Liver (tissue), 8 donors: ENCODE measurements at regions not wholly inside any gene's neighbourhood (a gene's known extent, or its start where the extent isn't known, plus 50 kb on each side); places are given as distances from the start of the nearest gene placed in this dataset.
"Not testable (repeated sequence)": the region's sequence is repeated elsewhere in the genome, so short reads cannot be mapped to it uniquely, and the experiment has no call there.

Source experiments
- DNase-seq: peaks from one replicate; pipeline ENCODE4 v3.0.0-alpha.2; 2017; ENCODE audit warnings: low spot score
- H3K27ac ChIP-seq, 2 donors: one replicate each; pipeline ENCODE4 v1.7.0; 2013; ENCODE audit warnings: inconsistent platforms in 2 of 2, low read length in 2 of 2, control low read depth in 1 of 2, low read depth in 1 of 2, mild to moderate bottlenecking in 1 of 2
- H3K27me3 ChIP-seq, 4 donors: one replicate each; pipeline versions ENCODE4 v1.6.1 to v1.7.0; 2013; ENCODE audit warnings: low read length in 3 of 4, inconsistent platforms in 1 of 4, mild to moderate bottlenecking in 1 of 4, moderate library complexity in 1 of 4; ENCODE audit not compliant: control insufficient read depth in 4 of 4, insufficient read depth in 4 of 4
- H3K36me3 ChIP-seq, 4 donors: one replicate each; pipeline versions ENCODE4 v1.6.1 to v1.7.0; 2013; ENCODE audit warnings: low read length in 3 of 4, mild to moderate bottlenecking in 3 of 4, low read depth in 1 of 4, moderate library complexity in 1 of 4; ENCODE audit not compliant: control insufficient read depth in 4 of 4, insufficient read depth in 3 of 4
- H3K4me1 ChIP-seq, 4 donors: one replicate each; pipeline versions ENCODE4 v1.6.1 to v1.7.0; 2013; ENCODE audit warnings: low read length in 3 of 4, mild to moderate bottlenecking in 3 of 4, moderate library complexity in 1 of 4; ENCODE audit not compliant: control insufficient read depth in 4 of 4, insufficient read depth in 4 of 4
- H3K4me3 ChIP-seq, 3 donors: one replicate each; pipeline versions ENCODE4 v1.6.1 to v1.7.0; 2013; ENCODE audit warnings: low read length in 3 of 3, control low read depth in 1 of 3, low read depth in 1 of 3, mild to moderate bottlenecking in 1 of 3
- H3K9ac ChIP-seq, 2 donors: one replicate each; pipeline ENCODE4 v1.7.0; 2013; ENCODE audit warnings: low read length in 2 of 2, mild to moderate bottlenecking in 2 of 2, moderate library complexity in 2 of 2, control low read depth in 1 of 2, low read depth in 1 of 2
- H3K9me3 ChIP-seq, 4 donors: one replicate each; pipeline versions ENCODE4 v1.6.1 to v1.7.0; 2013; ENCODE audit warnings: low read length in 3 of 4; ENCODE audit not compliant: control insufficient read depth in 4 of 4
- ATF3 ChIP-seq: IDR thresholded peaks from 2 replicates; pipeline ENCODE4 v1.6.1; 2016; ENCODE audit warnings: antibody characterized with exemption
- EGR1 ChIP-seq, 2 donors: IDR thresholded peaks; 2 replicates each; pipeline ENCODE4 v1.6.1; 2016 to 2018; ENCODE audit warnings: antibody characterized with exemption in 2 of 2, low read depth in 2 of 2
- FOXA1 ChIP-seq: IDR thresholded peaks from 2 replicates; pipeline ENCODE4 v1.6.1; 2016; ENCODE audit warnings: antibody characterized with exemption
- FOXA2 ChIP-seq: IDR thresholded peaks from 2 replicates; pipeline ENCODE4 v1.6.1; 2016; ENCODE audit warnings: antibody characterized with exemption
- GABPA ChIP-seq, 2 donors: IDR thresholded peaks in 1 of 2; conservative IDR thresholded peaks in 1 of 2; 2 replicates each; pipeline ENCODE4 v1.6.1; 2016; ENCODE audit warnings: antibody characterized with exemption in 2 of 2, mild to moderate bottlenecking in 1 of 2, moderate library complexity in 1 of 2
- HNF4A ChIP-seq, 2 donors: conservative IDR thresholded peaks; 2 replicates each; pipeline ENCODE4 v1.6.1; 2016; ENCODE audit warnings: antibody characterized with exemption in 2 of 2, mild to moderate bottlenecking in 2 of 2
- MAX ChIP-seq: IDR thresholded peaks from 2 replicates; pipeline ENCODE4 v1.6.1; 2016; ENCODE audit warnings: antibody characterized with exemption
- RAD21 ChIP-seq, 2 donors: IDR thresholded peaks; 2 replicates each; pipeline ENCODE4 v1.6.1; 2016; ENCODE audit warnings: antibody characterized with exemption in 2 of 2, mild to moderate bottlenecking in 2 of 2
- REST ChIP-seq: IDR thresholded peaks from 2 replicates; pipeline ENCODE4 v1.6.1; 2016; ENCODE audit warnings: antibody characterized with exemption, mild to moderate bottlenecking
- RXRA ChIP-seq, 2 donors: IDR thresholded peaks; 2 replicates each; pipeline ENCODE4 v1.6.1; 2017 to 2018; ENCODE audit warnings: antibody characterized with exemption in 2 of 2, mild to moderate bottlenecking in 1 of 2
- SP1 ChIP-seq: IDR thresholded peaks from 2 replicates; pipeline ENCODE4 v1.6.1; 2018; ENCODE audit warnings: antibody characterized with exemption, mild to moderate bottlenecking
- YY1 ChIP-seq: IDR thresholded peaks from 2 replicates; pipeline ENCODE4 v1.6.1; 2016; ENCODE audit warnings: antibody characterized with exemption, mild to moderate bottlenecking
- WGBS: extraction: QIAGEN DNeasy Blood & Tissue Kit; methylation state at CpG from one replicate; pipeline ENCODE4 v1.1.7; 2013; 5-methylcytosine and 5-hydroxymethylcytosine counted together
- TF ChIP-seq, protein P1 (sequence below): fragments of 150-350 bp; IDR thresholded peaks from 2 replicates; pipeline ENCODE4 v1.5.1; 2017; ENCODE audit warnings: improper control_type of control experiment, low read depth, low read length; ENCODE audit not compliant: missing input control
- donor health status: healthy.
- donor health status: healthy.
- donor health status: healthy.
- donor health status: healthy.
- donor health status: healthy.

GRCh38 chr1:166395729-166396128 lies 228.9 kb upstream of the FAM78B start:
- Histone ChIP-seq H3K27ac (no peak overlapping the region), H3K36me3 (no peaks in the 10 kb centered on the region), H3K4me3 (no peak overlapping the region), H3K9ac (no peak overlapping the region), H3K27me3 (no peaks in the 10 kb centered on the region), H3K9me3 (no peaks in the 10 kb centered on the region), H3K4me1 (no peaks in the 10 kb centered on the region)
- TF ChIP-seq EGR1 (IDR thresholded peaks at IDR 0.05; ENCODE audit: low read depth in 2 of 2) (no peak), RXRA (IDR thresholded peaks at IDR 0.05) (no peak), ATF3 (no peak), GABPA (IDR thresholded peaks at IDR 0.05 in 1 of 2, conservative IDR thresholded peaks at IDR 0.05 in 1 of 2) (no peak), HNF4A (conservative IDR thresholded peaks at IDR 0.05) (no peak), REST (no peak), YY1 (no peak), FOXA1 (no peak), RAD21 (IDR thresholded peaks at IDR 0.05) (no peak), MAX (no peak), FOXA2 (no peak)
- TF ChIP-seq, protein P1, sequence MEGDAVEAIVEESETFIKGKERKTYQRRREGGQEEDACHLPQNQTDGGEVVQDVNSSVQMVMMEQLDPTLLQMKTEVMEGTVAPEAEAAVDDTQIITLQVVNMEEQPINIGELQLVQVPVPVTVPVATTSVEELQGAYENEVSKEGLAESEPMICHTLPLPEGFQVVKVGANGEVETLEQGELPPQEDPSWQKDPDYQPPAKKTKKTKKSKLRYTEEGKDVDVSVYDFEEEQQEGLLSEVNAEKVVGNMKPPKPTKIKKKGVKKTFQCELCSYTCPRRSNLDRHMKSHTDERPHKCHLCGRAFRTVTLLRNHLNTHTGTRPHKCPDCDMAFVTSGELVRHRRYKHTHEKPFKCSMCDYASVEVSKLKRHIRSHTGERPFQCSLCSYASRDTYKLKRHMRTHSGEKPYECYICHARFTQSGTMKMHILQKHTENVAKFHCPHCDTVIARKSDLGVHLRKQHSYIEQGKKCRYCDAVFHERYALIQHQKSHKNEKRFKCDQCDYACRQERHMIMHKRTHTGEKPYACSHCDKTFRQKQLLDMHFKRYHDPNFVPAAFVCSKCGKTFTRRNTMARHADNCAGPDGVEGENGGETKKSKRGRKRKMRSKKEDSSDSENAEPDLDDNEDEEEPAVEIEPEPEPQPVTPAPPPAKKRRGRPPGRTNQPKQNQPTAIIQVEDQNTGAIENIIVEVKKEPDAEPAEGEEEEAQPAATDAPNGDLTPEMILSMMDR: no peak
- DNase-seq: no peak

DNA sequence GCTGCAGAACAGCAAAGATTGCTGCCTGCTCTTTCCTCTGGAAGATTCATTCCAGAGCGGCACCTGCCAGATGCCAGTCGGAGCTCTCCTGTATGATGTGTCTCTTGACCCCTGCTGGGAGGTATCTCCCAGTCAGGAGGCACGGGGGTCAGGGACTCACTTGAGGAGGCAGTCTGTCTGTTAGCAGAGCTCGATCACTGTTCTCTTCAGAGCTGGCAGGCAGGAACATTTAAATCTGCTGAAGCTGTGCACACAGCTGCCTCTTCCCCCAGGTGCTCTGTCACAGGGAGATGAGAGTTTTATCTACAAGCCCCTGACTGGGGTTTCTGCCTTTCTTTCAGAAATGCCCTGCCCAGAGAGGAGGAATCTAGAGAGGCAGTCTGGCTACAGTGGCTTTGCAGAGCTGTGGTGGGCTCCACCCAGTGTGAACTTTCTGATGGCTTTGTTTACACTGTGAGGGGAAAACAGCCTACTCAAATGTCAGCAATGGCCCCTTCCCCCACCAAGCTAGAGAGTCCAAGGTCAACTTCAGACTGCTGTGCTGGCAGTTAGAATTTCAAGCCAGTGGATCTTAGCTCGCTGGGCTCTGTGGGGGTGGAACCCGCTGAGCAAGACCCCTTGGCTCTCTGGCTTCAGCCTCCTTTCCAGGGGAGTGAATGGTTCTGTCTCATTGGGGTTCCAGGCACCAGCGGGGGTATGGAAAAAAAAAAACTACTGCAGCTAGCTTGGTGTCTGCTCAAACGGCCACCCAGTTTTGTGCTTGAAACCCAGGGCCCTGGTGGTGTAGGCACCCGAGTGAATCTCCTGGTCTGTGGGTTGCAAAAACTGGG lies 242.7 kb upstream of the FAM78B start:
- not testable (repeated sequence) for H3K4me1 ChIP-seq, H3K9ac ChIP-seq, H3K9me3 ChIP-seq, H3K27me3 ChIP-seq, DNase-seq, H3K36me3 ChIP-seq, H3K4me3 ChIP-seq, H3K27ac ChIP-seq
- TF ChIP-seq HNF4A (conservative IDR thresholded peaks at IDR 0.05) (peak; percentile 15 to 42), SP1 (peak; percentile 7)
- 43% methylated on average over 9 of the region's 9 CpGs for WGBS
